ENCODE measurements at regions not wholly inside any gene's neighbourhood (a gene's known extent, or its start where the extent isn't known, plus 50 kb on each side); places are given as distances from the start of the nearest gene placed in this dataset.

DNA sequence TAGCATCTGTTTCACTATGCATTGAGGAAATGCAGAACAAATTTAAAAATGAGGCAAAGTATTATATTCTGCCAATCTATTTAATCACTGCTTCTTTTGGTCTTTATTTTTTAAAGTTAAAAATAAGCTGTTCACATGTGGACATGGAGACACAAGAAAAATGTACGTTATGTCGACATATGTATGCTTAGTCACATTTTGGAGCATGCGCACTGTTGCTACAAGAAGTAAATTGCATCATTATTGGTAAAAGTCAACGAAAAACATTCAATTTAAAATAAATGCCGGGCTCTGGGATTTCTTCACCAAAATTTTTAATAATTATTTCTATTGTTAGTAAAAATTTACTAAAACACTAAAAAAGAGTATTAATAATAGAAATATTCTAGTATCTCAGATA is 876.3 kb upstream of the CTNND2 start:
- ChIA-PET POLR2A (interaction anchor here (1.6 kb wide), 1 partner anchor 9 kb away, joined by 3 read pairs; no protein-coding TSS in a partner anchor), CTCF (ENCODE audit: unreplicated experiment) (no interaction called here)
- intact Hi-C loops (cut with micrococcal nuclease; ENCODE audit: unreplicated experiment): no loop called here
- no peak for DNase-seq (ENCODE audit: low spot score)
- no peaks in the 10 kb centered on the region for H3K9me2 ChIP-seq (ENCODE audit: insufficient read depth, low read length)
- no TSS peak for BruUV-seq (replicated peaks)
- no peaks in the 10 kb centered on the region for H3K9me3 ChIP-seq (ENCODE audit: low read length)
- H3K4me2 ChIP-seq (ENCODE audit: low read length): no peak overlapping the region
- no peak for TF ChIP-seq EZH2phosphoT487 (IDR thresholded peaks at IDR 0.05; ENCODE audit: borderline replicate concordance, low read depth, low read length)
- TF ChIP-seq, protein P1, sequence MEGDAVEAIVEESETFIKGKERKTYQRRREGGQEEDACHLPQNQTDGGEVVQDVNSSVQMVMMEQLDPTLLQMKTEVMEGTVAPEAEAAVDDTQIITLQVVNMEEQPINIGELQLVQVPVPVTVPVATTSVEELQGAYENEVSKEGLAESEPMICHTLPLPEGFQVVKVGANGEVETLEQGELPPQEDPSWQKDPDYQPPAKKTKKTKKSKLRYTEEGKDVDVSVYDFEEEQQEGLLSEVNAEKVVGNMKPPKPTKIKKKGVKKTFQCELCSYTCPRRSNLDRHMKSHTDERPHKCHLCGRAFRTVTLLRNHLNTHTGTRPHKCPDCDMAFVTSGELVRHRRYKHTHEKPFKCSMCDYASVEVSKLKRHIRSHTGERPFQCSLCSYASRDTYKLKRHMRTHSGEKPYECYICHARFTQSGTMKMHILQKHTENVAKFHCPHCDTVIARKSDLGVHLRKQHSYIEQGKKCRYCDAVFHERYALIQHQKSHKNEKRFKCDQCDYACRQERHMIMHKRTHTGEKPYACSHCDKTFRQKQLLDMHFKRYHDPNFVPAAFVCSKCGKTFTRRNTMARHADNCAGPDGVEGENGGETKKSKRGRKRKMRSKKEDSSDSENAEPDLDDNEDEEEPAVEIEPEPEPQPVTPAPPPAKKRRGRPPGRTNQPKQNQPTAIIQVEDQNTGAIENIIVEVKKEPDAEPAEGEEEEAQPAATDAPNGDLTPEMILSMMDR (conservative IDR thresholded peaks at IDR 0.05; ENCODE audit: low read length): no peak
- H3K79me2 ChIP-seq (ENCODE audit: insufficient read depth, low read depth, low read length): no peaks in the 10 kb centered on the region
- no peak overlapping the region for H3K4me3 ChIP-seq (ENCODE audit: low read depth, low read length, poor library complexity, severe bottlenecking)
- H2AFZ ChIP-seq (ENCODE audit: low read length): no peak overlapping the region
- no peak overlapping the region for H3K27ac ChIP-seq (ENCODE audit: low read depth, low read length, poor library complexity, severe bottlenecking)
- H3K36me3 ChIP-seq (ENCODE audit: insufficient read depth, low read length): no peaks in the 10 kb centered on the region
- H4K20me1 ChIP-seq (ENCODE audit: insufficient read depth, low read length): no peaks in the 10 kb centered on the region
- H3K4me1 ChIP-seq (ENCODE audit: insufficient read depth, low read length, poor library complexity, severe bottlenecking): no peaks in the 10 kb centered on the region

DNA sequence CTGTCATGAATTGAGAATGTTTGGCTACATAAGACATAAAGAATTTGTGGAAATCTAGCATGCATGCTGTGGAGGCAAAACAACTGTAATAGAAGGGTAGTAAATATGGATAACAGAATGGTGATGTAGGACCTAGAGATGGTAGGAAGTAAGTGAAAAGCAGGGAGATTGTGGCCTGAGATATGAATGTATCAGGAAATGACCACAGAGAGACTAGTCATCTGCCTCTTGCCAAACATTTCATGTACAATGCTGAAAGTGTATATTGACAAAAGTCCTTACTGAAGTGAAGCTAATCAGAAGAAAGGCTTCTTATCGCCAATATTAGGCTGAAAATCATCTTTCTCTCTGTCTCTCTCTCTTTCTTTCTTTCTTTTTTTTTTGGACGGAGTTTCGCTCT is 873.1 kb upstream of the CTNND2 start:
- no peak overlapping the region for H2AFZ ChIP-seq (ENCODE audit: low read length)
- H3K9me3 ChIP-seq (ENCODE audit: low read length): no peaks in the 10 kb centered on the region
- ChIA-PET CTCF (ENCODE audit: unreplicated experiment) (no interaction called here), POLR2A (no interaction called here)
- intact Hi-C loops (cut with micrococcal nuclease; ENCODE audit: unreplicated experiment): no loop called here
- no peak overlapping the region for H3K4me3 ChIP-seq (ENCODE audit: low read depth, low read length, poor library complexity, severe bottlenecking)
- H3K36me3 ChIP-seq (ENCODE audit: insufficient read depth, low read length): no peaks in the 10 kb centered on the region
- TF ChIP-seq EZH2phosphoT487 (IDR thresholded peaks at IDR 0.05; ENCODE audit: borderline replicate concordance, low read depth, low read length): no peak
- TF ChIP-seq, protein P1 (conservative IDR thresholded peaks at IDR 0.05; ENCODE audit: low read length): no peak
- H3K9me2 ChIP-seq (ENCODE audit: insufficient read depth, low read length): no peaks in the 10 kb centered on the region
- DNase-seq (ENCODE audit: low spot score): no peak
- no TSS peak for BruUV-seq (replicated peaks)
- H3K4me2 ChIP-seq (ENCODE audit: low read length): no peak overlapping the region
- H3K4me1 ChIP-seq (ENCODE audit: insufficient read depth, low read length, poor library complexity, severe bottlenecking): no peaks in the 10 kb centered on the region
- no peaks in the 10 kb centered on the region for H4K20me1 ChIP-seq (ENCODE audit: insufficient read depth, low read length)
- H3K79me2 ChIP-seq (ENCODE audit: insufficient read depth, low read depth, low read length): no peaks in the 10 kb centered on the region
- no peak overlapping the region for H3K27ac ChIP-seq (ENCODE audit: low read depth, low read length, poor library complexity, severe bottlenecking)

GRCh38 chr5:12772276-12772675 is 868.0 kb upstream of the CTNND2 start:
- ChIA-PET CTCF (ENCODE audit: unreplicated experiment) (no interaction called here), POLR2A (no interaction called here)
- Histone ChIP-seq H3K36me3 (ENCODE audit: insufficient read depth, low read length) (no peaks in the 10 kb centered on the region), H3K79me2 (ENCODE audit: insufficient read depth, low read depth, low read length) (no peaks in the 10 kb centered on the region), H2AFZ (ENCODE audit: low read length) (no peak overlapping the region), H3K4me1 (ENCODE audit: insufficient read depth, low read length, poor library complexity, severe bottlenecking) (no peaks in the 10 kb centered on the region), H3K4me2 (ENCODE audit: low read length) (no peak overlapping the region), H3K4me3 (ENCODE audit: low read depth, low read length, poor library complexity, severe bottlenecking) (no peak overlapping the region), H3K27ac (ENCODE audit: low read depth, low read length, poor library complexity, severe bottlenecking) (no peak overlapping the region), H4K20me1 (ENCODE audit: insufficient read depth, low read length) (no peaks in the 10 kb centered on the region), H3K9me2 (ENCODE audit: insufficient read depth, low read length) (no peaks in the 10 kb centered on the region), H3K9me3 (ENCODE audit: low read length) (no peaks in the 10 kb centered on the region)
- no peak for DNase-seq (ENCODE audit: low spot score)
- no TSS peak for BruUV-seq (replicated peaks)
- intact Hi-C loops (cut with micrococcal nuclease; ENCODE audit: unreplicated experiment): no loop called here
- no peak for TF ChIP-seq EZH2phosphoT487 (IDR thresholded peaks at IDR 0.05; ENCODE audit: borderline replicate concordance, low read depth, low read length)
- TF ChIP-seq, protein P1 (conservative IDR thresholded peaks at IDR 0.05; ENCODE audit: low read length): no peak
